Left lobe of liver (tissue), 2 donors: ENCODE measurements at regions not wholly inside any gene's neighbourhood (a gene's known extent, or its start where the extent isn't known, plus 50 kb on each side); places are given as distances from the start of the nearest gene placed in this dataset.
A peak's percentile ranks its signal among the peaks of the same experiment; 100 is the strongest.
"Not testable (repeated sequence)": the region's sequence is repeated elsewhere in the genome, so short reads cannot be mapped to it uniquely, and the experiment has no call there.

Experiments
- ATAC-seq: fragments of 200-7000 bp; cut with Tn5 transposase; one replicate; pipeline ENCODE4 v1.9.1; 2020; ENCODE audit warnings: mild to moderate bottlenecking, moderate library complexity
- DNase-seq: peaks from one replicate; pipeline ENCODE4 v3.0.0-alpha.2; 2020; ENCODE audit warnings: low spot score
- donor health status: DM: no; HTN: no; CAD: no; lungs with moderate emphysema.
- donor health status: DM: no; HTN: yes; CAD: no.

- DNase-seq, ATAC-seq: not testable (repeated sequence)
These were observed 193.5 kb upstream of the EIF1AY start for GRCh38 chrY:20382085-20382484.

GRCh38 chrY:20408201-20408600, 167.4 kb upstream of the EIF1AY start:
- DNase-seq = no peak
- no peak for ATAC-seq

- no peak for ATAC-seq
- no peak for DNase-seq
These were observed 152.8 kb upstream of the EIF1AY start for GRCh38 chrY:20422752-20423151.

GRCh38 chrY:20433670-20434069, 141.9 kb upstream of the EIF1AY start:
- no peak for ATAC-seq
- DNase-seq = no peak

GRCh38 chrY:20444170-20444569, 131.4 kb upstream of the EIF1AY start:
- DNase-seq = no peak
- no peak for ATAC-seq

GRCh38 chrY:20447601-20448000, 128.0 kb upstream of the EIF1AY start:
- DNase-seq (no peak), ATAC-seq (no peak)

GRCh38 chrY:20449277-20449676, 126.3 kb upstream of the EIF1AY start:
- DNase-seq (no peak), ATAC-seq (no peak)

- ATAC-seq (no peak), DNase-seq (no peak)
These were observed 105.4 kb upstream of the EIF1AY start for GRCh38 chrY:20470140-20470539.

GRCh38 chrY:20515982-20516381, 59.6 kb upstream of the EIF1AY start:
- DNase-seq = no peak
- peak; percentile 64 for ATAC-seq
